Endothelial cell of umbilical vein (primary cell): ENCODE measurements at regions not wholly inside any gene's neighbourhood (a gene's known extent, or its start where the extent isn't known, plus 50 kb on each side); places are given as distances from the start of the nearest gene placed in this dataset.

ENCODE experiments used
- EZH2 ChIP-seq: IDR thresholded peaks from 2 replicates; pipeline ENCODE4 v1.6.1; 2012; ENCODE audit warnings: borderline replicate concordance, low read depth, mild to moderate bottlenecking, moderate library complexity, low read length, inconsistent platforms; ENCODE audit not compliant: severe bottlenecking
- FOS ChIP-seq: IDR thresholded peaks from 2 replicates; pipeline ENCODE4 v1.6.1; 2011; ENCODE audit warnings: mild to moderate bottlenecking, low read length, moderate library complexity, borderline replicate concordance; ENCODE audit not compliant: insufficient read depth
- GATA2 ChIP-seq: IDR thresholded peaks from 2 replicates; pipeline ENCODE4 v1.7.0; 2011; ENCODE audit warnings: low read depth, mild to moderate bottlenecking, moderate library complexity, mixed read lengths, low read length; ENCODE audit not compliant: insufficient read length, insufficient read depth
- JUN ChIP-seq: IDR thresholded peaks from 2 replicates; pipeline ENCODE4 v1.6.1; 2011; ENCODE audit warnings: borderline replicate concordance, low read depth; ENCODE audit not compliant: insufficient read length, insufficient read depth
- MYC ChIP-seq: IDR thresholded peaks from one replicate; pipeline ENCODE4 v1.6.1; 2011; ENCODE audit warnings: mild to moderate bottlenecking, low read depth, low read length
- POLR2A ChIP-seq: IDR thresholded peaks from 2 replicates; pipeline ENCODE4 v1.6.1; 2012; ENCODE audit warnings: low read depth, mild to moderate bottlenecking, control low read depth, low read length
- POLR2AphosphoS5 ChIP-seq: IDR thresholded peaks from 2 replicates; pipeline ENCODE4 v1.6.1; 2012; ENCODE audit warnings: low read depth, mild to moderate bottlenecking, control low read depth, low read length, moderate library complexity; ENCODE audit not compliant: insufficient read depth
- TF ChIP-seq, protein P1 (sequence below), 2 donors: IDR thresholded peaks; 1 replicate in 1 of 2; 2 replicates in 1 of 2; pipeline ENCODE4 v1.5.1; 2011; ENCODE audit warnings: low read length in 2 of 2, mild to moderate bottlenecking in 2 of 2, moderate library complexity in 2 of 2, control low read depth in 1 of 2, inconsistent platforms in 1 of 2, low read depth in 1 of 2; ENCODE audit not compliant: insufficient read depth in 1 of 2; ENCODE audit errors: extremely low read depth in 1 of 2
- TF ChIP-seq, protein P2 (sequence below): IDR thresholded peaks from 2 replicates; pipeline ENCODE4 v1.6.1; 2011; ENCODE audit not compliant: insufficient read depth, insufficient read length

DNA sequence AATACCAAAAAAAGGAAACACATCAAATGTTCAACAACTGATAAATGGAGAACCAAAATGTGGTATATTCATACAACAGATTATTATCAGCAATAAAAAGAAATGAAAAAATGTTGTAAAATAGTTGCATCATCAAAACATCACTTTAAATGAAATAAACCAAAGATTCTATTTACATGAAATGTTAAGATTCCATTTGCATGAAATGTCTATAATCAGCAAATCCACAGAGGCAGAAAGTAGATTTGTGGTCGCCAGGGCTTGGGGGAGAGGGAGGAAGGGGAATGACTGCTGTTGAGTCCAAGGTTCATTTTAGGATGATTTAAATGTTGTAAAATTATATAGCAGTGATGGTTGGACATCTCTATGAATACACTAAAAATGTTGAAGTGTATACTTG is 181.9 kb downstream of the RTP5 start:
- no peak for TF ChIP-seq MYC
- no peak for TF ChIP-seq JUN
- TF ChIP-seq, protein P1, sequence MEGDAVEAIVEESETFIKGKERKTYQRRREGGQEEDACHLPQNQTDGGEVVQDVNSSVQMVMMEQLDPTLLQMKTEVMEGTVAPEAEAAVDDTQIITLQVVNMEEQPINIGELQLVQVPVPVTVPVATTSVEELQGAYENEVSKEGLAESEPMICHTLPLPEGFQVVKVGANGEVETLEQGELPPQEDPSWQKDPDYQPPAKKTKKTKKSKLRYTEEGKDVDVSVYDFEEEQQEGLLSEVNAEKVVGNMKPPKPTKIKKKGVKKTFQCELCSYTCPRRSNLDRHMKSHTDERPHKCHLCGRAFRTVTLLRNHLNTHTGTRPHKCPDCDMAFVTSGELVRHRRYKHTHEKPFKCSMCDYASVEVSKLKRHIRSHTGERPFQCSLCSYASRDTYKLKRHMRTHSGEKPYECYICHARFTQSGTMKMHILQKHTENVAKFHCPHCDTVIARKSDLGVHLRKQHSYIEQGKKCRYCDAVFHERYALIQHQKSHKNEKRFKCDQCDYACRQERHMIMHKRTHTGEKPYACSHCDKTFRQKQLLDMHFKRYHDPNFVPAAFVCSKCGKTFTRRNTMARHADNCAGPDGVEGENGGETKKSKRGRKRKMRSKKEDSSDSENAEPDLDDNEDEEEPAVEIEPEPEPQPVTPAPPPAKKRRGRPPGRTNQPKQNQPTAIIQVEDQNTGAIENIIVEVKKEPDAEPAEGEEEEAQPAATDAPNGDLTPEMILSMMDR (IDR thresholded peaks at IDR 0.05; ENCODE audit: extremely low read depth in 1 of 2, insufficient read depth in 1 of 2, low read depth in 1 of 2, low read length in 2 of 2): no peak
- no peak for TF ChIP-seq POLR2AphosphoS5
- TF ChIP-seq FOS: no peak
- TF ChIP-seq EZH2: no peak
- TF ChIP-seq, protein P2, sequence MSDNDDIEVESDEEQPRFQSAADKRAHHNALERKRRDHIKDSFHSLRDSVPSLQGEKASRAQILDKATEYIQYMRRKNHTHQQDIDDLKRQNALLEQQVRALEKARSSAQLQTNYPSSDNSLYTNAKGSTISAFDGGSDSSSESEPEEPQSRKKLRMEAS: no peak
- no peak for TF ChIP-seq POLR2A
- no peak for TF ChIP-seq GATA2
